ENCODE measurements at regions not wholly inside any gene's neighbourhood (a gene's known extent, or its start where the extent isn't known, plus 50 kb on each side); places are given as distances from the start of the nearest gene placed in this dataset.

DNA sequence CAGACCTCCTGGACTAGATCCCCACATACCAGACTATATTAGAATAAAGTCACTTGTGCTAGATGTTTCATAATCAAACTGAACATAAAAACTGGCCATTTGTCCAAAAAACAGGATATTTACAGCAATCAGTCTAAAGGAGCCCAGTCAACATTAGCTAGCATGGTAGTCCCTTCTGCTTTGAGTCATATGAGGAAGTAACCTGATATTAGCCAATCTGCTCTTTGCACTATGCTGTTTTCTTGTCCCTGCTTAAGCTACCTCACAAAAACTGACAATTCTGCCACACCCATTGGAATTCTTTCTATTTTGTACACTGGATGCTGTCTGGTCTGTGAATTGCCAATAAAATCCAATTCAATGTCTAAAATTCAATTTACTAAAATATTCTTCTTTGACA is 1824.2 kb downstream of the OLFM4 start:
- peaks cover 1 to 4% of the 10 kb centered on the region in 2 donors for H3K9me3 Mint-ChIP-seq
- H3K27me3 Mint-ChIP-seq (ENCODE audit: low read depth), result no peaks in the 10 kb centered on the region
- H3K4me1 Mint-ChIP-seq (ENCODE audit: low read depth), result no peaks in the 10 kb centered on the region
- H3K36me3 Mint-ChIP-seq (ENCODE audit: insufficient read depth in 2 of 2), result no peaks in the 10 kb centered on the region
- H3K27ac Mint-ChIP-seq, result no peak overlapping the region
- DNase-seq (no peak), ATAC-seq (replicated peaks in 1 of 2) (no peak)
- no peak overlapping the region for H3K4me3 Mint-ChIP-seq

DNA sequence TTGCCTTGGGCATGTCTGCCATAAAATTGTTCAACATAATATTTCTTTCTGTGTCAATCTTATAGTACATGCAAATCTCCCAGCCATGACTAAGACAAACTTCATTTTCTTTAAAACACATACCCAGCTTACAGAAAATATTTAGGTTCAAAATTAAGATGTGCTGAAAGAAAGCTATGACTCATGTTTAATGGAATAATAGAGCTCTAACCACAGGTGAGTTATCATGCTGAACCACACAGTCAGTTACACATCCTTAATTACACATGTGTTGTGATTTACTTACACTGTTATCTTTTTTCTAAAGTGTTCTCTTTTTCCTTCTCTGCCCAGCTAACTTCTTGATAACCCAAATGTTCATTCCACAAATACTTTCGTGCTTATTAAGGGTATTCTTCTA is 1831.2 kb downstream of the OLFM4 start:
- Mint-ChIP-seq H3K4me1 (ENCODE audit: low read depth) (no peaks in the 10 kb centered on the region), H3K27ac (no peak overlapping the region), H3K4me3 (no peak overlapping the region), H3K27me3 (ENCODE audit: low read depth) (no peaks in the 10 kb centered on the region), H3K36me3 (ENCODE audit: insufficient read depth in 2 of 2) (peaks cover 0 to 3% of the 10 kb centered on the region in 2 donors), H3K9me3 (peaks cover 10 to 11% of the 10 kb centered on the region in 2 donors)
- DNase-seq (no peak), ATAC-seq (replicated peaks in 1 of 2) (no peak)

DNA sequence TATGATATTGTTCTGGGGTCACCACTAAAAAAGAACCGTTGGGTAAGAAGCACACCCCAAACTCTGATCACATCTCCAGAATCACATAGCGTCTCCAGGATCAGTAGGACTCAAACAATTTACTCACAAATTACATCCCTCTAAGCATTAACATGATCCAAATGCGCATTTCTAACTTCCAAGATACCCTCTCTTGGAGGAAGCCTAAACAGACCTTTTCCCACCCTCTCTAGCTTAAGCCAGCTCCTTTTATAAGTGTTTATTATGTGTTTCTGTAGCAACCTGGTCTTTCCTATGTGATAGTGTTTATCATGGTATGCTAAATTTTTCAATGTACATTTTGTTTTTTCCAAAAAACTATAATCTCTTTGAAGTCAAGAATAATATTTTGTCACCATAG is 1846.5 kb downstream of the OLFM4 start:
- DNase-seq, result no peak
- H3K4me1 Mint-ChIP-seq (ENCODE audit: low read depth), result no peaks in the 10 kb centered on the region
- no peak for ATAC-seq (replicated peaks in 1 of 2)
- H3K9me3 Mint-ChIP-seq, result peaks cover 1 to 4% of the 10 kb centered on the region in 2 donors
- no peak overlapping the region for H3K4me3 Mint-ChIP-seq
- H3K36me3 Mint-ChIP-seq (ENCODE audit: insufficient read depth in 2 of 2), result peaks cover 0 to 1% of the 10 kb centered on the region in 2 donors
- H3K27ac Mint-ChIP-seq, result no peak overlapping the region
- H3K27me3 Mint-ChIP-seq (ENCODE audit: low read depth), result no peaks in the 10 kb centered on the region

DNA sequence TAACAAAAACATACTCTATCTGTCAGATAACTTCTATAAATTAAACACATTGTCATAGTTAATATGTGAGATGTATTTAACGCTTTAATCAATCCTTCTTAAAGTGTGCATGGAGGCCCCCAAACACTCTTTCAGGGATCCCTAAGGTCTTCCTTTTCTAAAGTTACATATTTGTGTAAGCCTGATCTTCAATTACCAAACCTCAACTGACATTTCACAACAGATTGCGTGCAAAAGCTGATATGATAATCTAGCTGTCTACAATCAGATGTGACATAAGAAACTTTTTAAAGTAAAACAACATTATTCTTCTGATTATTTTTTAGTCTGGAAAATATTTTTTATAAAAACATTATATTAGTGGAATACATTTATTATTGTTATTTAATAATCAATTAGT is 1850.4 kb downstream of the OLFM4 start:
- no peak overlapping the region for H3K4me3 Mint-ChIP-seq
- H3K36me3 Mint-ChIP-seq (ENCODE audit: insufficient read depth in 2 of 2), result peaks cover 0 to 1% of the 10 kb centered on the region in 2 donors
- peaks cover 3 to 5% of the 10 kb centered on the region in 2 donors for H3K9me3 Mint-ChIP-seq
- no peaks in the 10 kb centered on the region for H3K27me3 Mint-ChIP-seq (ENCODE audit: low read depth)
- no peaks in the 10 kb centered on the region for H3K4me1 Mint-ChIP-seq (ENCODE audit: low read depth)
- DNase-seq (no peak), ATAC-seq (replicated peaks in 1 of 2) (no peak)
- H3K27ac Mint-ChIP-seq, result no peak overlapping the region

DNA sequence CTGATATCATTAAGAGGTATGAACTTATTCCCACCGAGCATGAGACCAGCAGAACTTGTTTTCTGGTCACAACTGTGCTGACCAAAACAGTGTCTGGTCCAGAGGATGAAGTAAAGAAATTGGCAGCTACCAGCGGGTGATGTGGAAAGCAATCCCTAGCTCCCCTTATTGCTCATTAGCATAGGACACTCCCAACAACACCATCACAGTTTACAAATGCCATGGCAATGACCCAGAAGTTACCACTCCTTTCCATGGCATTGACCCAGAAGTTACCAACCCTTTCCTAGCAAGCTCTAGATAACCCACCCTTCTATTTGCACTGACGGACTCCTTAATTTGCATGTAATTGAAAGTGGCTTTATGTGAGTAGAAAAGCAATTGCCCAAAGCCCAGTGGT is 1856.1 kb downstream of the OLFM4 start:
- DNase-seq (no peak), ATAC-seq (replicated peaks in 1 of 2) (no peak)
- Mint-ChIP-seq H3K4me1 (ENCODE audit: low read depth) (no peaks in the 10 kb centered on the region), H3K27ac (no peak overlapping the region), H3K27me3 (ENCODE audit: low read depth) (no peaks in the 10 kb centered on the region), H3K36me3 (ENCODE audit: insufficient read depth in 2 of 2) (peaks cover 0 to 1% of the 10 kb centered on the region in 2 donors), H3K4me3 (no peak overlapping the region), H3K9me3 (peaks cover 7 to 8% of the 10 kb centered on the region in 2 donors)

DNA sequence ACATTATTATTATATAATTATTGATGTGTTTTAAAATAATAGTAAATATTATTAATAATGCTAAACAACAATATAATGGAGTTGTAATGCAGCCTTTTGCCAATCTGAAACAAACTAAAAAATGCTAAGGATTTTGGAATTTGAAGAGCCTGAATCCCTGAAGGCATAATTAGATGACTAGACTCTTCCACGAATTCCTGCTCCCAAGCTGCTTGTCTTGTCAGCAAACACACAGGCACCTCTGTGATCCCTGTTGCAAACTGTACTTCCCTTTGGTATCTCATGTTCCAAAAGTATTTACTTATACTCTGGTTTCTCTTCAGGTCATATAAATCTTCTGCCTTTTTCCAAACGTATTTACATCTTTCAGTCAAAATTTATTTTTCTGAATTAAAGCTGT is 1862.4 kb downstream of the OLFM4 start:
- Mint-ChIP-seq H3K4me1 (ENCODE audit: low read depth) (no peaks in the 10 kb centered on the region), H3K27me3 (ENCODE audit: low read depth) (no peaks in the 10 kb centered on the region), H3K36me3 (ENCODE audit: insufficient read depth in 2 of 2) (no peaks in the 10 kb centered on the region), H3K4me3 (no peak overlapping the region), H3K27ac (no peak overlapping the region), H3K9me3 (peaks cover 5 to 18% of the 10 kb centered on the region in 2 donors)
- DNase-seq (no peak), ATAC-seq (replicated peaks in 1 of 2) (no peak)

DNA sequence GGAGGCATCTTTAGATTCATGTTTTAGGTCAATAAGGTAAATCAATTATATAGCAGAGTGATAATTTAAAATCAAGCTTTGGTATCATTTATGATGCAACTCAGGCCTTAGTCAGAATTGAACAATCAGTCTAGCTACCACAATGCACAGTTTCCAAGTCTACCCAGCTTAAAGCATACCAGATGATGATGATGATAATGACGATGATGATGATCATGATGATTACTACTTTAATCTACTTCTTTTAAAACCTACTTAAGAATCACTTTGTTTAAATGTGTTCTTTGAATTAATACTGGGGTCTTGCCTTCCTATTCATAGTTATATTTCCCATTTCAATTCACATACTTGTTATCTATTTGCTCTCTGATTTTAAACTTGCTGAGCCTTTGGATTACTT is 1872.7 kb downstream of the OLFM4 start:
- no peak overlapping the region for H3K4me3 Mint-ChIP-seq
- peaks cover 0 to 2% of the 10 kb centered on the region in 2 donors for H3K9me3 Mint-ChIP-seq

DNA sequence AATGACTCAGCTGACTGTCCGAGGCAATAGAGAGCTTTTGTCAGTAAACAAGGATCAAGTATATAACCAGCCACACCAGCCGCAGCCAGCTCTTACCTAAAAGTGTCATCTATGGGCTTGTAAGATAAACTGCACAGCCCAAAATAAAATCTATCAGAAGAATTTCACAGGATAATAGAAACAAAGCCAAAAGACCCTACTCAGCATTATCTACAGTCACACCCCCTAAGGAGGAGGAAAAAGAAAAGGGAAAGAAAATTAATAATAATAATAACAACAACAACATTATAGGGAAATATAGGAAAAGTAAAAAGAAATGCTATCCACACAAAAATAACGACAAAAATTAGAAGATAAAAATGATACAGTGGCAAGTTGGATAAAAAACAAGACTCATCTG is 1883.8 kb downstream of the OLFM4 start:
- ATAC-seq (replicated peaks in 1 of 2) (no peak), DNase-seq (no peak)
- Mint-ChIP-seq H3K27ac (no peak overlapping the region), H3K36me3 (ENCODE audit: insufficient read depth in 2 of 2) (peaks cover 0 to 4% of the 10 kb centered on the region in 2 donors), H3K4me1 (ENCODE audit: low read depth) (no peaks in the 10 kb centered on the region), H3K27me3 (ENCODE audit: low read depth) (no peaks in the 10 kb centered on the region), H3K4me3 (no peak overlapping the region), H3K9me3 (peaks cover 5 to 9% of the 10 kb centered on the region in 2 donors)

More for the DNA sequence above, 1872.7 kb downstream of the OLFM4 start:
- no peaks in the 10 kb centered on the region for H3K4me1 Mint-ChIP-seq (ENCODE audit: low read depth)
- no peak for DNase-seq
- ATAC-seq (replicated peaks in 1 of 2), result no peak
- no peaks in the 10 kb centered on the region for H3K36me3 Mint-ChIP-seq (ENCODE audit: insufficient read depth in 2 of 2)
- no peak overlapping the region for H3K27ac Mint-ChIP-seq
- H3K27me3 Mint-ChIP-seq (ENCODE audit: low read depth), result no peaks in the 10 kb centered on the region

DNA sequence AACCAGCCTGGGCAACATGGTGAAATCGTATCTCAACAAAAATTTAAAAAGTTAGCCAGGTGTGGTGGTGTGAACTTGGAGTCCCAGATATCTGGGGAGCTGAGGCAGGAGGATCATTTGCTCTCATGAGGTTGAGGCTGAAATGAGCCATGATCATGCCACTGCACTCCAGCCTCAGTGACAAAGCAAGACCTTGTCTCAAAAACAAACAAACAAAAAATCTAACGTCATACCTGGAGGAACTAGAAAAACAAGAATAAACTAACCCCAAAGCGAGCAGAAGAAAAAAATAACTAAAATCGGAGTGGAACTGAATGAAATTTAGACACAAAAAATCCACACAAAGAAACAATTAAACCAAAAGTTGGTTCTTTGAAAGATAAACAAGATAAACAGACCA is 1885.1 kb downstream of the OLFM4 start:
- ATAC-seq (replicated peaks in 1 of 2) (no peak), DNase-seq (no peak)
- Mint-ChIP-seq H3K27ac (no peak overlapping the region), H3K4me1 (ENCODE audit: low read depth) (no peaks in the 10 kb centered on the region), H3K4me3 (no peak overlapping the region), H3K36me3 (ENCODE audit: insufficient read depth in 2 of 2) (peaks cover 0 to 4% of the 10 kb centered on the region in 2 donors), H3K9me3 (peaks cover 5 to 9% of the 10 kb centered on the region in 2 donors), H3K27me3 (ENCODE audit: low read depth) (no peaks in the 10 kb centered on the region)

DNA sequence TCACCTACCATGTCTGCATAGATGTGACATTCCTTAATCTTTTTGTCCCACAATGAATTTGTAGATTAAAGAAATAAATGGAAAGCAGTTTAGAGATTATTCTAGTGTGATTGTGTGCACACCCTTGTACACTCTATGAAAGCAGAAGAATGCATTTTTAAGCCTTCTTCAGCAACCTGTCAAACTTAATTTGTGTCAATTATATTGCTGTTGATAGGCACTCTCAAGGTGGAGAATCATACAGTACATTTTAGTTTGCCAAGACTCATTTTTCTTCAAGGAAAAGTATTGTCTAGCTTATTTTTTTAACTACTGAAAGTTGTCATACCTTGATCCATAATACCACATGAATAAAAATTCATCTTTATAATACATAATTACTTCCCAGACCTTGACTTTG is 1898.9 kb downstream of the OLFM4 start:
- H3K9me3 Mint-ChIP-seq, result peaks cover 9 to 27% of the 10 kb centered on the region in 2 donors
- no peaks in the 10 kb centered on the region for H3K27me3 Mint-ChIP-seq (ENCODE audit: low read depth)
- DNase-seq (no peak), ATAC-seq (replicated peaks in 1 of 2) (no peak)
- no peak overlapping the region for H3K27ac Mint-ChIP-seq
- H3K4me1 Mint-ChIP-seq (ENCODE audit: low read depth), result no peaks in the 10 kb centered on the region
- H3K4me3 Mint-ChIP-seq, result no peak overlapping the region
- H3K36me3 Mint-ChIP-seq (ENCODE audit: insufficient read depth in 2 of 2), result no peaks in the 10 kb centered on the region

DNA sequence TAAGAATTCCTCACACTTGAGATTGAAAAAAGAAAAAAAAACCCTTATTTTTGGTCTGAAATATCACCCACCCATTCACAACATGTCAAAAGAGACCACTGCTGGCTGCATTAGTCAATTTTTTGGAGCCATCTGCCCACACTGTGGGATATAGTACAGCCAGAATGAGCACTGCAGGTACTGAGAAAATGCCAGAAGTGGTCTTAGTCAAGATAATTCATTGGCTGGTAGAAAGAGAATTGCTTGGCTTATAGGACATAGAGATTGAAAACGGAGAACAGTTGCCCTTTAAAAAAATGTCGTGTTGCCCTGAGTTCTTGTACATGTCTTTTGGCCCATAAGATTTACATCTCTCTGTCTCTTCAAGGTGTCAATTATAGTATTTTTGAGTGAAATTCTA is 1899.5 kb downstream of the OLFM4 start:
- Mint-ChIP-seq H3K4me1 (ENCODE audit: low read depth) (no peaks in the 10 kb centered on the region), H3K4me3 (no peak overlapping the region), H3K27me3 (ENCODE audit: low read depth) (no peaks in the 10 kb centered on the region), H3K9me3 (peaks cover 9 to 25% of the 10 kb centered on the region in 2 donors), H3K27ac (no peak overlapping the region), H3K36me3 (ENCODE audit: insufficient read depth in 2 of 2) (no peaks in the 10 kb centered on the region)
- no peak for DNase-seq
- no peak for ATAC-seq (replicated peaks in 1 of 2)

DNA sequence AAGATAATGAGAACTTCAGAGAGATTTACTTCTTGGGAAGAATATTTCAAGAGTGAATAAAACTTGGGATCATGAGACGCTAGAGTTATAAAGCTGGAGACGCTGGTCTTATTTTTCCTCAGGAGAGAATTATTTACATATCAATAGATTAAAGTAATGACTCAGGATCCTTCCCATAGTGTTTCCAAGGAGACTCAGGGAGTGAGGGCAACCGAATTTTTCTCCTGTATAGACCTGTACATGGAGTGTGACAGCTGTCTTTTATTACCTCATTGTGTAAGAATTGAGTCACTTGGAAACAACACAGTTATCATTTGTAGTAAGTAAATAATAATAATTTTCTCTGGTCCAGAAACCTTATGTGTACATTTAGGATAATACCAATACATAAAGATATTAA is 1905.5 kb downstream of the OLFM4 start:
- H3K9me3 Mint-ChIP-seq, result peaks cover 13 to 18% of the 10 kb centered on the region in 2 donors
- no peak overlapping the region for H3K4me3 Mint-ChIP-seq
- no peaks in the 10 kb centered on the region for H3K27me3 Mint-ChIP-seq (ENCODE audit: low read depth)
- no peaks in the 10 kb centered on the region for H3K4me1 Mint-ChIP-seq (ENCODE audit: low read depth)
- no peak overlapping the region for H3K27ac Mint-ChIP-seq
- H3K36me3 Mint-ChIP-seq (ENCODE audit: insufficient read depth in 2 of 2), result no peaks in the 10 kb centered on the region
- ATAC-seq (replicated peaks in 1 of 2) (no peak), DNase-seq (no peak)

DNA sequence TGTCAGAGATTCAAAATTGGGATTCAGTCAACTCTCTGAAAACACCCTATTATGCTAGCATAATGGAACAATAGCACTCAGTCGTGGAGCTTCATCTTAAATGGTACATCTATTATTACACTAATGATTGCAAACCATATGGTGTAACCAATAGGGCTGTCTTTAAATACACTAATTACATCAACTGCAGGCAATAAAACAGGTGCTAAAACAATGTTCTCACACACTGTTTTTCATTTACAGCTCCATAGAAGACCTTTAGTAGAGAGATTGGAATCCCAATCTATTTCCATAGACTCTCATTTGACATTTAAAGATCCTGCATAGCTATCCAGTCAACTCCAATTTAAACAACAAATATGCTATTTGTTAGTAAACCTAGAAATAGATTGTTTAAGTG is 1917.4 kb downstream of the OLFM4 start:
- Mint-ChIP-seq H3K4me3 (no peak overlapping the region), H3K4me1 (ENCODE audit: low read depth) (no peaks in the 10 kb centered on the region), H3K9me3 (peaks cover 10 to 11% of the 10 kb centered on the region in 2 donors), H3K36me3 (ENCODE audit: insufficient read depth in 2 of 2) (peaks cover 1 to 4% of the 10 kb centered on the region in 2 donors), H3K27ac (no peak overlapping the region), H3K27me3 (ENCODE audit: low read depth) (no peaks in the 10 kb centered on the region)
- DNase-seq (no peak), ATAC-seq (replicated peaks in 1 of 2) (no peak)

DNA sequence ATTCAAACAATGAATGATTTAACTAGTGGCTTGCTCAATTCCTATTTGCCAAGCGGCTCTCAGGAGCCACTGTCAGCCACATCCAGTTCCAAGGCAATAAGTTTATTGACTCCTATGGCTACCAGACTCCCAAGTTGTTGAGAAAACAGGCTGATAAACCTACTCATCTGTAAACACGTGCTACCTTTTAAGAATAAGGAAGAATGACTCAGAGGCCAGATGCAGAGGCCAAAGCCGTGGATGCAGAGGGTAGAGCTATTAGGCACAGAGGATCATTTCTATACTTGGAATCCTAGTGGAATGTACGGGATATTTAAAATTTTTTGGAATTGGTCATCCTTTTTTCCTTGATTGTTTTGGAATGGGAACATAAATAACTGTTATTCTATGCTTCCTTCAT is 1921.1 kb downstream of the OLFM4 start:
- H3K4me3 Mint-ChIP-seq, result no peak overlapping the region
- no peaks in the 10 kb centered on the region for H3K27me3 Mint-ChIP-seq (ENCODE audit: low read depth)
- H3K9me3 Mint-ChIP-seq, result peaks cover 6 to 9% of the 10 kb centered on the region in 2 donors
- H3K27ac Mint-ChIP-seq, result no peak overlapping the region
- DNase-seq (no peak), ATAC-seq (replicated peaks in 1 of 2) (no peak)
- no peaks in the 10 kb centered on the region for H3K4me1 Mint-ChIP-seq (ENCODE audit: low read depth)
- H3K36me3 Mint-ChIP-seq (ENCODE audit: insufficient read depth in 2 of 2), result peaks cover 1 to 4% of the 10 kb centered on the region in 2 donors
